ENCODE measurements at regions not wholly inside any gene's neighbourhood (a gene's known extent, or its start where the extent isn't known, plus 50 kb on each side); places are given as distances from the start of the nearest gene placed in this dataset.

- in situ Hi-C loops (cut with MboI), result no loop called here
- H3K9me3 ChIP-seq (replicated peaks; ENCODE audit: control insufficient read depth, insufficient read depth, low read length), result no peaks in the 10 kb centered on the region
- H3K36me3 ChIP-seq (ENCODE audit: control insufficient read depth in 2 of 2, insufficient read depth in 2 of 2, low read length in 1 of 2), result no peaks in the 10 kb centered on the region
- FAIRE-seq, result no peak
- H3K9ac ChIP-seq (ENCODE audit: control insufficient read depth, insufficient read depth, low read length), result no peak overlapping the region
- H2AFZ ChIP-seq (ENCODE audit: control insufficient read depth, low read depth, low read length), result no peak overlapping the region
- no peak overlapping the region for H3K4me2 ChIP-seq (ENCODE audit: control insufficient read depth, insufficient read depth)
- no peak for DNase-seq (ENCODE audit: low read depth, low spot score)
- H3K27ac ChIP-seq (ENCODE audit: control insufficient read depth, insufficient read depth), result no peak overlapping the region
- H3K79me2 ChIP-seq (ENCODE audit: control insufficient read depth, insufficient read depth, low read length), result no peaks in the 10 kb centered on the region
- SMC1A ChIA-PET (ENCODE audit: uncharacterized antibody, unreplicated experiment), result no interaction called here
- intact Hi-C loops (cut with micrococcal nuclease; ENCODE audit: unreplicated experiment), result no loop called here
- H3K27me3 ChIP-seq (replicated peaks in 1 of 2; ENCODE audit: control insufficient read depth in 2 of 2, insufficient read depth in 2 of 2, low read length in 1 of 2), result no peaks in the 10 kb centered on the region; a peak in 2 of 4 replicates
- BruUV-seq (replicated peaks), result no TSS peak
- CTCF ChIA-PET, result no interaction called here
- H4K20me1 ChIP-seq (ENCODE audit: control insufficient read depth, insufficient read depth), result no peaks in the 10 kb centered on the region
- H3K4me3 ChIP-seq, result no peak overlapping the region
- WGBS (ENCODE audit: insufficient coverage, insufficient replicate concordance, low lambda C conversion rate, missing lambda C conversion rate), result 37% methylated on average over 25 of the region's 25 CpGs
- POLR2A ChIA-PET, result no interaction called here
- RAD21 ChIA-PET (ENCODE audit: unreplicated experiment), result no interaction called here
- no peaks in the 10 kb centered on the region for H3K4me1 ChIP-seq (ENCODE audit: control insufficient read depth, insufficient read depth, low read length)
- ATAC-seq, result no peak
- TF ChIP-seq CTCF (IDR thresholded peaks at IDR 0.05 in 2 of 3, conservative IDR thresholded peaks at IDR 0.05 in 1 of 3; ENCODE audit: control insufficient read depth in 2 of 3, extremely low read depth in 1 of 3, insufficient read depth in 1 of 3, low read depth in 3 of 3, low read length in 3 of 3) (no peak), EGR1 (IDR thresholded peaks at IDR 0.05; ENCODE audit: borderline replicate concordance in 1 of 2, low read depth in 2 of 2, low read length in 2 of 2) (no peak), KLF5 (IDR thresholded peaks at IDR 0.05; ENCODE audit: partially characterized antibody) (no peak), FOXM1 (IDR thresholded peaks at IDR 0.05; ENCODE audit: low read depth, low read length) (no peak), E2F8 (IDR thresholded peaks at IDR 0.05; ENCODE audit: low read depth, partially characterized antibody) (no peak), ATF2 (IDR thresholded peaks at IDR 0.05; ENCODE audit: low read length) (no peak), BCL3 (IDR thresholded peaks at IDR 0.05; ENCODE audit: borderline replicate concordance, insufficient read depth, low read depth, low read length, poor library complexity, severe bottlenecking) (no peak), NR2C2 (IDR thresholded peaks at IDR 0.05; ENCODE audit: borderline replicate concordance, control insufficient read depth, insufficient read length, low read depth) (no peak), CHD2 (IDR thresholded peaks at IDR 0.05; ENCODE audit: borderline replicate concordance, low read depth, low read length) (no peak), MYC (IDR thresholded peaks at IDR 0.05; ENCODE audit: insufficient read depth, insufficient read length, insufficient replicate concordance, low read length, severe bottlenecking) (no peak), ELK1 (IDR thresholded peaks at IDR 0.05; ENCODE audit: low read depth, low read length) (no peak)
These were observed 157.5 kb upstream of the RGMA start for GRCh38 chr15:93246266-93247242.

Data from GM12878 (cell line).